Cardiac muscle cell (in vitro differentiated cells and primary cell): ENCODE measurements at regions not wholly inside any gene's neighbourhood (a gene's known extent, or its start where the extent isn't known, plus 50 kb on each side); places are given as distances from the start of the nearest gene placed in this dataset.
"Not testable (repeated sequence)": the region's sequence is repeated elsewhere in the genome, so short reads cannot be mapped to it uniquely, and the experiment has no call there.

Source experiments
- DNase-seq, 2 donors: peaks; one replicate each; pipeline versions ENCODE4 v3.0.0 to v3.0.0-alpha.2; 2010 to 2017; ENCODE audit warnings: low read depth in 1 of 2, low spot score in 1 of 2
- H3K27ac ChIP-seq: fragments of 200-600 bp; sonication (generic); 2 replicates; pipeline ENCODE4 v1.5.1; 2016
- H3K27me3 ChIP-seq: fragments of 200-600 bp; sonication (generic); 2 replicates; pipeline ENCODE4 v1.6.0; 2016; ENCODE audit warnings: control low read depth
- H3K36me3 ChIP-seq: fragments of 200-600 bp; sonication (generic); 2 replicates; pipeline ENCODE4 v1.5.1; 2016; ENCODE audit warnings: control low read depth
- H3K4me1 ChIP-seq: fragments of 200-600 bp; sonication (generic); 2 replicates; pipeline ENCODE4 v1.8.1; 2017; ENCODE audit warnings: low read depth, mild to moderate bottlenecking, mixed run types
- H3K4me3 ChIP-seq: fragments of 200-600 bp; sonication (generic); 2 replicates; pipeline ENCODE4 v1.5.1; 2016; ENCODE audit warnings: mild to moderate bottlenecking
- H3K9me3 ChIP-seq: fragments of 200-600 bp; sonication (generic); 2 replicates; pipeline ENCODE4 v1.5.1; 2017; ENCODE audit warnings: low read depth, mild to moderate bottlenecking, control low read depth
- CTCF ChIP-seq: IDR thresholded peaks from 2 replicates; pipeline ENCODE4 v1.5.1; 2012; ENCODE audit warnings: low read depth, mild to moderate bottlenecking, low read length

DNA sequence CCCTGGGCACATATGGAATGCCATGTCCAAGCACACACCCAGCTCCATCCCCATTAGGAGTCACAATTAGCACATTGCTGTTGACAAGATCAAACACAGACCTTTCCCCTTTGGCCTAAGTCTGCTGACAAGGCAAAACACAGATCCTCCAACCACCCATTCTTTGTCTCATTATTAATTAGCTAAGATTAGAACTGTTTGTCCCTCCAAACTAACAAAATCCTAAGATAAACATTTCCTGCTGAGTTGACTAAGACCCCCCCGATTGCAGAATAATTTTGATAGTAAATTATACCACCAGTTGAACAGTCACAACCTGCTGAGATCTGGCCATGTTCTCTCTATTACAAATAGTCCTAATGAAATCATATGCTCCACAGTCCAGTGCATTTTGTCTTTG is 186.7 kb downstream of the SPATA31A1 start:
- H3K27me3 ChIP-seq, H3K4me3 ChIP-seq, H3K9me3 ChIP-seq: not testable (repeated sequence)

DNA sequence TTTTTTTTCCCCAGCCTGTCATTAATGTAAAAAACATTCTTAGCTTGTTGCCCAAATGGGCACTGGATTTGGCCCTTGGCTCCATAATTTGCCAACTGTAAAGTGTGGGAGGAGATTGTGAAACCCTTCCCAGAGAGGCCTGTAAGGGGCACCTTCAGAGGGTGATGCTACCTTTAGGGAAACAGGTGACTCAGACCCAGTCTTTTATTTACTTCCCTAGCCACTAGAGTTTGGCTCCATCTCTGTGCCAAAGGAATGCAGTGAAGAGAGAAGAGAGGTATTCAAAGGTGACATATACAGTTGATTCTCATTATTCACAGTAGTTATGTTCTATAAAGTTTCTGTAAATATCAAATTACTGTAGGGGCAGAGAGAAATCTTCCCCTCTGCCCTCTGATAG is 189.6 kb downstream of the SPATA31A1 start:
- H3K4me3 ChIP-seq, H3K4me1 ChIP-seq, H3K27ac ChIP-seq, DNase-seq, H3K27me3 ChIP-seq, H3K9me3 ChIP-seq, H3K36me3 ChIP-seq: not testable (repeated sequence)

More for the DNA sequence above, 186.7 kb downstream of the SPATA31A1 start:
- H3K4me1 ChIP-seq, H3K36me3 ChIP-seq, H3K27ac ChIP-seq, DNase-seq: not testable (repeated sequence)

DNA sequence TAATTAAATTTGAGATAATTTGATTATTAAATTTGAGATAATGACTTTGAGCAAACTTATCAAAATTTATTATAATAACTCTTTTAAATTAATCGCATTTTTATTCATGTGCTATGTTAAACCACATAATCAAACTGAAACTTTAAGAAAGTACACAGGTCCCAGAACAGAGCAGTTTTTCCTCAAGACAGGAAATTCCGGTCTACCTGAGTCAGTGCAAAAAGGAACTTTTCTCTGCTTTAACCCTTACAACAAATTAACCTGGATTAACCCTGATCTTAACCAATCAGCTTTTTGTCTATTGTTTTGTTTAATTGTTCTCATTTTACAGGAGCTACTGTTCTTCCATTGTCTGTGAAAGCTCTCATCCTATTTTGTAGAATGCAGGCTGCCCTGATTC is 195.1 kb downstream of the SPATA31A1 start:
- not testable (repeated sequence) for H3K9me3 ChIP-seq, H3K36me3 ChIP-seq, DNase-seq, H3K4me3 ChIP-seq, H3K4me1 ChIP-seq, H3K27ac ChIP-seq, H3K27me3 ChIP-seq

DNA sequence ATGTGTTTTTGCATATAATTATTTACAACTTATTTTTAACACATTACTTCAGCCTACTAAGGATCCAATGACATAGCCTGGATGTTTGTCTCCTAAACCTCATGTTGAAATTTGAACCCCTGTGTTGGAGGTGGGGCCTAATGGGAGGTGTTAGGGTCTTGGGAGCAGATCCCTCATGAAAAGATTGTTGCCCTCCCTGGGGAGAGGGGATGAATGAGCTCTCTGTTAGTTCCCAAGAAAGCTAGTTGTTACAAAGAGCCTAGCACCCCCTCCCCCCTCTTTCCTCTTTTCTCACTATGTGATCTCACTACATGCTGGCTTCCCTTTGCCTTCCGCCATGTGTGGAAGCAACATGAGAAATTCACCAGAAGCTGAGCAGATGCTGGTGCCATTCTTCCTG is 196.1 kb downstream of the SPATA31A1 start:
- H3K4me1 ChIP-seq, H3K27ac ChIP-seq, H3K36me3 ChIP-seq, H3K27me3 ChIP-seq, H3K9me3 ChIP-seq, DNase-seq, H3K4me3 ChIP-seq: not testable (repeated sequence)

- H3K4me1 ChIP-seq, H3K9me3 ChIP-seq, DNase-seq, H3K4me3 ChIP-seq, H3K27me3 ChIP-seq, H3K36me3 ChIP-seq, H3K27ac ChIP-seq: not testable (repeated sequence)
Measured at GRCh38 chr9:39552242-39552881, 196.9 kb downstream of the SPATA31A1 start.

DNA sequence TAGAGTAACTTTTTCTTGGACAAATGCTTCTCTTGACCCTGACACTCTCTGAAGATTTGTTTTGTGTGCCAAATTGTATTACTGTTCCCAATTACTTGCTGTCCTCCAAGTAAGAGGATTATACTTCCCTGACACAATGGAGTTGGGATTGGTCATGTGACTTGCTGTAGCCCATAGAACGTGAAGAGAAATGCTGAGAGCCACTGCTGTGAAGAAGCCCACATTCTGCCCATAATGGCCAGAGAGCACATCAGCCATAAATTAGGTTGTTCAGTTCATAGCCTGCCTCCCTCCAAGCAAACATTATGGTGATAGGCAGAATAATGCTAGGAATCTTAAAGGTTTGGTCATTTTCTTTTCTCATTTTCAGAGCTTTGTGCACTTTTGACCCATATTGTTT is 198.9 kb downstream of the SPATA31A1 start:
- not testable (repeated sequence) for H3K27ac ChIP-seq

DNA sequence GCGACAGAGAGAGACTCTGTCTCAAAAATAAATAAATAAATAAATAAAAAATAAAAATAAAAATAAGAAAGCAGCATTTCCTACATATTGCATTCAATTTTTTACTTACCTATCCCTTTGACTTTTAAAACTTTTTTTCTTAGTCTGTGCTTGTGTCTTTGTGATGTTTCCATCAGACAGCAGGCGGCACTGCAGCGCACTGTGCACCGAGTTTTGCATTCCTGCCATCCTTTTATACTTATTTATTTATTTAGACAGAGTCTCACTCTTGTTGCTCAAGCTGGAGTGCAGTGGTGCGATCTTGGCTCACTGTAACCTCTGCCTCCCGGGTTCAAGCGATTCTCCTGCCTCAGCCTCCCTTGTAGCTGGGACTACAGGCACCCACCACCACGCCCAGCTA is 203.9 kb downstream of the SPATA31A1 start:
- DNase-seq, H3K27me3 ChIP-seq, H3K9me3 ChIP-seq, H3K4me1 ChIP-seq, H3K27ac ChIP-seq, H3K36me3 ChIP-seq, H3K4me3 ChIP-seq: not testable (repeated sequence)
- peak; percentile 30 for TF ChIP-seq CTCF

More for the DNA sequence above, 198.9 kb downstream of the SPATA31A1 start:
- DNase-seq, H3K9me3 ChIP-seq, H3K36me3 ChIP-seq, H3K27me3 ChIP-seq, H3K4me1 ChIP-seq, H3K4me3 ChIP-seq: not testable (repeated sequence)

DNA sequence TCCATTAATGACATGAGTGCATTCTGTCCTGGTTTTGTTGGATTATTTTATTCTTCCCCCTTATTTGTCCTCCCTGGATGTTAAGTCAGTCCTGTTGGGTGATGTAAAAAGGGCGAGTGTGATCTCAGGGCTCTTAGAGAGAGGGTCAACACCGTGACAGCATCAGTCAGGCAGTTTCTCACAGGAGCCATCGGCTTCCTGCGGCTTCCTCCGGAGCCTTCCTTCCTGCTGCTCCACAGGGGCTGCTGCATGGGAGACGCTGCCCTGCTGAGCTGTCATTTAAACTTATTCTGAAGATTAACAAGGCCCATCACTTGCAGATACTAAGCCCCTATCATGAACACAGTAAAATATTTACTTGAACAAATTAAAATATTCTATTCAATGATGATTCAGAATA is 211.3 kb downstream of the SPATA31A1 start:
- not testable (repeated sequence) for H3K36me3 ChIP-seq, H3K9me3 ChIP-seq, H3K4me3 ChIP-seq, DNase-seq, H3K27ac ChIP-seq, H3K27me3 ChIP-seq, H3K4me1 ChIP-seq

DNA sequence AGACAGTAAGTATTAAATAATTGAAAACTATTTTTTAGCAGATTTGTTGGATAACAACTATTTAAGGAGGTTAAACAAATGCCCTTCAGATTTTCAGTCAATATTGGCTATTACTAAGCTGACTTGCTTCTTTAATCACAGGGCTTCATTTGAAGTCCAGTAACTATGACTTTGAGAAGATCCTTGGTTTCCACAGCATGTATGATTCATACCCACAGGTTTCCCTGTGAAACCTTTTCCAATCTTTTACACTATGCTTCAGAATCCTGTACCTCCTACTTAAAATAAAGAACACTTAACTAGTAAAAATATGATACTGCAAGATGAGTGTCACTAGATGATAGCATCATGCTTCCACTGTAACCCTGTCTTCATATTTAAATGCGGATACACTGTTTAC is 211.9 kb downstream of the SPATA31A1 start:
- not testable (repeated sequence) for H3K4me1 ChIP-seq, H3K27me3 ChIP-seq, H3K36me3 ChIP-seq, H3K27ac ChIP-seq, H3K4me3 ChIP-seq, H3K9me3 ChIP-seq, DNase-seq

DNA sequence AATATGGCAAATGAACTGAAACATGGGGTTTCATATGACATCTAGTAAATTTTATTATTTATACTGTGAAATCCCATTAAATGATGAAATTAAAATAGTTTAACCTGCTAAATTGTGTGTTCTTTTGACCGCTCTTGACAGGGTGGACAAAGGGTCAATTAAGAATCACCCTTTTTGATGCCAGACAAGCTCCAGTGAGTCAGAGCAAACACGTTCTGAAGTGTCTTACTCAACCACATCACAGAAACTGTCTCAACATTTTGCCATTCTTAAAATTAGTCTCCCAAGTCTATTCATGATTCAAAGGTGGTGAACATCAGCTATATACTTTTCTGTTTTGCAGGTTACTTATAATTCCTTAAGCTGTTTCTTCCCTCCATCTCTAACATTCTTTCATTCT is 213.4 kb downstream of the SPATA31A1 start:
- not testable (repeated sequence) for H3K27me3 ChIP-seq, H3K4me1 ChIP-seq, H3K4me3 ChIP-seq, H3K27ac ChIP-seq, H3K36me3 ChIP-seq, DNase-seq, H3K9me3 ChIP-seq

DNA sequence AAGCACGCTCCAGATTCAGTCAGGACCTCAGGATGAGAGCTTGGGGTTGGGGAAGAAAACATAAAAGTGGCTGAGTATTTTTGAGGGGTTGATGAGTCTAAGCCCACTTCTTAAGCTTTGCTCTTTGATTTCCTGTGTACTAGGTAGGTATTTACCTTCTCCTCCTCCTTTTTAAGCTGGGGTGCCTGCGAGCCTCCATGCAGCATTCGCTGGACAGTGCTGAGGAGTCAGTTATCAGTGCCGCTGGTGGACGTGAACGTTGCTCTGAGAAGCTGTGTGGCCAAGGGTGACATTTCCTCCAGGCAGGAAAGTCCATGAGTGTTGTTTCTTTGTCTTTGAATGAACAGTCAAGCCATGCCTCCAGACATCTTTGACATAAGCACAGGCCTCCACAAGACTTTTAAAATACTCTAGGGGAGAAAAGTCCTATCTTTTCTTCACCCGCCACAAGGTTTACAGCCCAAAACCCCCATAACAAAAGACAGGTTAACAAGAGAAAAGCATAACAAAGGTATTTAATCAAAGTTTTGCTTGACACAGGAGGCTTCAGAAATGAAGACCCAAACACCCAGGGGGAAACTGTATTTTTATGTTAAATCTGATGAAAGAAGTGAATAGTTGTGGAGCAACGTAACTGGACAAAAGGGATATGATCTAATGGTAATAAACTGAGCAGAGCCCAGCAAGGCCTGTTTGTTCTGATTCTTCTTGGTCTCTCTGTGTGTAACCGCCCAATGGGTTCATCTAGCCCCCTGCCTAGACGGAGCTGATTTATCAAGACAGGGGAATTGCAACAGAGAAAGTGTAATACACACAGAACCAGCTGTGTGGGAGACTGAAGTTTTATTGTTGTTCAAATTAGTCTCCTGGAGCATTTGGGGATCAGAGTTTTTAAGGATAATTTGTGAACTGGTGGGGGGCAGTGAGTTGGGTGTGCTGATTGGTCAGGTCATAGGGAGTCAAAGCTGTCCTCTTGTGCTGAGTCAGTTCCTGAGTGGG is 217.9 kb downstream of the SPATA31A1 start:
- not testable (repeated sequence) for H3K27me3 ChIP-seq, H3K4me1 ChIP-seq, H3K27ac ChIP-seq, H3K36me3 ChIP-seq, H3K4me3 ChIP-seq, DNase-seq, H3K9me3 ChIP-seq

DNA sequence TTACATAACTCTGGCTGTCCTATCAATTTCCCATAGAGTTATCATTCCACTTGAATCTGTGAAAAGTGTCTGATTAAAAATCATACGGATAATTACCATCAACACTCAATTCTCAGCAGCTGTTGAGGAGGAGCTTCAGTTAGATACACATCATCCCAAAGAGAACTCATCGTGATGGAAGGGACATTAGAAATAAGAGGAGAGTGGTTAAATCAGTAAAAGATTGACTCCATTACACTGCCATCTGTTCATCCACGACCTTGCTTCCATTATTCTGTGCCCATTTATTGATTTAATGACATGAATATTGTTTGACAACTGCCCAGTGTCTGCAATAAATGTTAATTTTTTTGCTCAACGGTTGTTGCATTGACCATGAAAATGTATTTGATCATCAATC is 223.5 kb downstream of the SPATA31A1 start:
- not testable (repeated sequence) for H3K4me3 ChIP-seq, H3K27ac ChIP-seq, H3K36me3 ChIP-seq, DNase-seq, H3K9me3 ChIP-seq, H3K4me1 ChIP-seq, H3K27me3 ChIP-seq

GRCh38 chr9:39581296-39581695 is 225.8 kb downstream of the SPATA31A1 start:
- not testable (repeated sequence) for DNase-seq, H3K27ac ChIP-seq, H3K36me3 ChIP-seq, H3K4me3 ChIP-seq, H3K9me3 ChIP-seq, H3K4me1 ChIP-seq, H3K27me3 ChIP-seq
